GM18951 (cell line): ENCODE measurements at regions not wholly inside any gene's neighbourhood (a gene's known extent, or its start where the extent isn't known, plus 50 kb on each side); places are given as distances from the start of the nearest gene placed in this dataset.

Experiments used
- POLR2A ChIP-seq: IDR thresholded peaks from 4 replicates; pipeline ENCODE4 v1.6.1; 2011; ENCODE audit warnings: mild to moderate bottlenecking; ENCODE audit not compliant: insufficient read length, insufficient read depth; ENCODE audit errors: extremely low read depth
- in situ Hi-C: fragments of 300-500 bp; cut with MboI; formaldehyde crosslinking; loops from one replicate; pipeline ENCODE4 v1.12.0; 2022; ENCODE audit warnings: low sequenced_read_pairs, mixed read lengths, inconsistent platforms; ENCODE audit not compliant: unreplicated experiment

DNA sequence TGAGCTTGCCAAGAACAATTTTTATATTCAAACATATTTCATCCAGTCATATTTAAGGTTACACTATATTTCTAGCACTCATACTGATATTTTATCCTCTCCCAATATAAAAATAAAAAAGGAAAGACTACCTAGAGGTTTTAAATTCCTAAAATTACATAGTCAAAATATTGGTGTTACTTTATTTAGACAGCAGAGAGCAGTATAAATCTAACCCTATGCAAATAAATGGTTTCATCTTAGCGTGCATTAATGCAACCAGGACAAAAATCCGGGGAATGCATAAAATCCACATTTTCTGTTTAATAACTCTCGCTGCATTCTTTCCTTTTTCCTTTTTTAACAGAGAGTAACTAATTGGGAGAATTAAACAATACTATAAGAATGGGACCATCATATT lies 1447.4 kb upstream of the ALCAM start:
- in situ Hi-C loops: no loop called here
- no peak for TF ChIP-seq POLR2A

DNA sequence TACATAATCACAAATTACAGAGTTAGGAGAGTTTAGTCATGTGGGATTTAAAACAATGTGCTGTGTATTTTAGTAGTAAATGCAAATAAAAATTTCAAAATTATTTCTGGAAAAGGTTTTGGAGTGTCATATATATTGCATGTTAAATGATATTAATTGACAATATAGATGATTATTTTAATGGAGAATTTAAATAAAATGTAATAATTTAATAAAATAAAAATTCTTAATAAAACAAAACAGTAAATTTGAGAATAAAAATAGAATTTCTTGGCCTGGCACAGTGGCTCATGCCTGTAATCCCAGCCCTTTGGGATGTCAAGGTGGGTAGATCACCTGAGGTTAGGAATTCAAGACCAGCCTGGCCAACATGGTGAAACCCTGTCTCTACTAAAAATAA lies 1442.8 kb upstream of the ALCAM start:
- TF ChIP-seq POLR2A: no peak
- in situ Hi-C loops: no loop called here

- no peak for TF ChIP-seq POLR2A
- in situ Hi-C loops: no loop called here
Measured at GRCh38 chr3:103924544-103924943, 1442.2 kb upstream of the ALCAM start.

DNA sequence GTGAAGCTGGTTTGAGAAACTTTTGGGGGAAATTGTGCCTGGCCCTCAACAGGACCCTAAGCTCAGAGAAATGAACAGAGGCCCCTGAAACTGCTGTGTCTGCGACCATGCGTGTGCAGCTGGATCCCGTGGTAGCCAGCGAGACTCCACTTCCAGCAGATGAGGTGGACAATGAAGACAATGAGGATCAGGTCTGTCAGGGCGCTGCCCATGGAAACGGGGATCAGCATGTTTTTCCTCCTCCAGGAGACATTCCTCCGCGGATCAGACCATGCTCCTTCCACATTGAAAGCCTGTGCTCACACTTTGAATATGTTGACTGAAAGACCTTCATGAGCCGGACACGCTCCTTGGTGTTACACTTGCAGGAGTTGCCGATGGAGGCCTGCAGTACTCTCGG lies 1439.8 kb upstream of the ALCAM start:
- TF ChIP-seq POLR2A: no peak
- in situ Hi-C loops: no loop called here

- TF ChIP-seq POLR2A: no peak
- in situ Hi-C loops: no loop called here
Measured at GRCh38 chr3:103927896-103928295, 1438.8 kb upstream of the ALCAM start.

DNA sequence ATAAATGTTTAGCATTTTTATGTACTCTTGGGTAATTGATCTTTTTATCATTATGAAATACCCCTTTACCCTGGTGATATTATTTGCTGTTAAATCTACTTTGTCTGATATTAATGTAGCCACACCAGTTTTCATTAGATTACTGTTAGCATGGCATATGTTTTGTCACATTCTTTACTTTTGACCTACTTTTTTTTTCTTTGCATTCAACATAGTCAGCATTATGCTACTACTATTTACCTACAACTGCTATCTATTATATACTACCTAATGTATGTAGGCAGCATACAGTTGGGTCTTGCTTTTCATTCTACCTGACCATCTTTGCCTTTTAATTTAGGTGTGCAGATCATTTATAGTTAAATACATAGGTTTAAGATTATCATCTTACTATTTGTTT lies 1429.6 kb upstream of the ALCAM start:
- in situ Hi-C loops: no loop called here
- TF ChIP-seq POLR2A: no peak

- no peak for TF ChIP-seq POLR2A
- in situ Hi-C loops: no loop called here
Measured at GRCh38 chr3:103947062-103947461, 1419.6 kb upstream of the ALCAM start.

GRCh38 chr3:103949693-103950092 lies 1417.0 kb upstream of the ALCAM start:
- in situ Hi-C loops: no loop called here
- no peak for TF ChIP-seq POLR2A

DNA sequence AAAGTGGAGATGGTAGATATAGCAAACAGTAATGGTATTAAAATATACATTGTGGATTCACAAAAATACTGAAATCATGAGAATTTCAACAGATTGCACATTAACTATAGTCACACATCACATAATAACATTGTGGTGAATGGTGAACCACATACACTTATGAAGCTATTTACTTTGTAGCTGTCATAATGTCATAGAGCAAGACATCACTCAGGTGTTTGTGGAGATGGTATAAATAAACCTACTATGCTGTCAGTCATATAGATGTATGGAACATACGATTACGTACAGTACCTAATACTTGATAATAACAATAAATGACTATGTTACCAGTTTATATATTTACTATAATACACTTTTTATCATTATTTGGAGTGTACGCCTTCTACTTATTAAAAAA lies 1416.0 kb upstream of the ALCAM start:
- no peak for TF ChIP-seq POLR2A
- in situ Hi-C loops: no loop called here

DNA sequence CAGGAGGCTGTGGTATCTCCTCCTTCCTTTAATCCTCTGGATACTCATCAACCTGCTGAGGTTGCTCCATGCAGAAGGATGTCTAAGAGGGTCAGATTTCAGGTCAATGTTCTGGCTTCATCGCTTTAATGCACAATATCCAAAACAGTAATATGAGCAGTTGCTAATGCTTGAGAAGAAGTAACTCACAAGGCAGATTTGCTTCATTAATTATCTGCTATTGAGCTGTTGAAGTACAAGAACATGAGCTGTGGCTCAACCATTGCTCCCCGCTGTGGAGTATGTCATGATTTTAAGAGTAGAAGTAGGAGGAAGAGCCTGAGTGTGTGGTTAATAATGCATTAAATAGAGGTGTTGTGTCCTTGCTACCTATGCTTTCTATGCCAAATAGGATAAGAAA lies 1412.9 kb upstream of the ALCAM start:
- in situ Hi-C loops: no loop called here
- TF ChIP-seq POLR2A: no peak

- TF ChIP-seq POLR2A: no peak
- in situ Hi-C loops: no loop called here
Measured at GRCh38 chr3:103960819-103961218, 1405.9 kb upstream of the ALCAM start.

- in situ Hi-C loops: no loop called here
- TF ChIP-seq POLR2A: no peak
Measured at GRCh38 chr3:103963599-103963998, 1403.1 kb upstream of the ALCAM start.

- TF ChIP-seq POLR2A: no peak
- in situ Hi-C loops: no loop called here
Measured at GRCh38 chr3:103965764-103966163, 1400.9 kb upstream of the ALCAM start.

- no peak for TF ChIP-seq POLR2A
- in situ Hi-C loops: no loop called here
Measured at GRCh38 chr3:103966749-103967148, 1400.0 kb upstream of the ALCAM start.

DNA sequence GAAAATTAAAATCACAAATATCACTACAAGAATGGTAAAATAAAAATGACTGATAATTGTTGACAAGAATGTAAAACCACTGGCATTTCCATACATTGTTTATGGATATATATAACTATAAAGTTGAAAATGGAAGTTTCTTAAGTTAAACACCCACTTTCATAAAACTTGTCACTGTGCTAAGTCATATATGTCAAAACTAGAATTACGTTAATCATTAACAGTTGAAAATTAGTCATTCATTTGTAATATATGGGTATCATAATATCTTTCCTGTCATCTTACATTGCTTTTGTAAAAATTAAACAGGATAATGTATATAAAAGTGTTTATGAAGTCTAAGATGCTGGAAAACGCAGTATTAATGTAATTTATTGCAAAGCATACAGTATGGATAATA lies 1398.6 kb upstream of the ALCAM start:
- TF ChIP-seq POLR2A: no peak
- in situ Hi-C loops: no loop called here
